ENCODE measurements at regions not wholly inside any gene's neighbourhood (a gene's known extent, or its start where the extent isn't known, plus 50 kb on each side); places are given as distances from the start of the nearest gene placed in this dataset.
"Not testable (repeated sequence)": the region's sequence is repeated elsewhere in the genome, so short reads cannot be mapped to it uniquely, and the experiment has no call there.

GRCh38 chr16:9348912-9349311 lies 257.5 kb downstream of the HAPSTR1 start:
- Mint-ChIP-seq H3K9me3 (peaks cover 17% of the 10 kb centered on the region), H3K4me3 (no peak overlapping the region), H3K27me3 (peaks cover 3% of the 10 kb centered on the region), H3K27ac (no peak overlapping the region), H3K4me1 (no peaks in the 10 kb centered on the region), H3K36me3 (peaks cover 2% of the 10 kb centered on the region)
- no peak for DNase-seq

- not testable (repeated sequence) for DNase-seq, H3K36me3 Mint-ChIP-seq, H3K27me3 Mint-ChIP-seq, H3K4me3 Mint-ChIP-seq, H3K27ac Mint-ChIP-seq, H3K4me1 Mint-ChIP-seq
- H3K9me3 Mint-ChIP-seq = peaks cover 17% of the 10 kb centered on the region
Observed at GRCh38 chr16:9349373-9349960, 258.0 kb downstream of the HAPSTR1 start.

DNA sequence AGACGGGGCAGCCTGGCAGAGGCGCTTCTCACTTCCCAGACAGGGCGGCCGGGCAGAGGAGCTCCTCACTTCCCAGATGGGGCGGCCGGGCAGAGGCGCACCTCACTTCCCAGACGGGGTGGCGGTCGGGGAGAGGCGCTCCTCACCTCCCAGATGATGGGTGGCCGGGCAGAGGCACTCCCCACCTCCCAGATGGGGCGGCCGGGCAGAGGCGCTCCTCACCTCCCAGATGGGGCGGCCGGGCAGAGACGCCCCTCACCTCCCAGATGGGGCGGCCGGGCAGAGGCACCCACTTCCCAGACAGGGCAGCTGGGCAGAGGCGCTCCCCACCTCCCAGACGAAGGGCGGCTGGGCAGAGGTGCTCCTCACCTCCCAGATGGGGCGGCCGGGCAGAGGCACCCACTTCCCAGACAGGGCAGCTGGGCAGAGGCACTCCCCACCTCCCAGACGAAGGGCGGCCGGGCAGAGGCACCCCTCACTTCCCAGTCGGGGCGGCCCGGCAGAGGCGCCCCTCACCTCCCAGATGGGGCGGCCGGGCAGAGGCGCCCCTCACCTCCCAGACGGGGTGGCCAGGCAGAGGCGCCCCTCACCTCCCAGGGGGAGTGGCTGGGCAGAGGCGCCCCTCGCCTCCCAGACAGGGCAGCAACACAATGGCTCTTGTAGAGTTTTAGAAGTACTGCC lies 258.8 kb downstream of the HAPSTR1 start:
- not testable (repeated sequence) for H3K4me3 Mint-ChIP-seq, DNase-seq, H3K27me3 Mint-ChIP-seq, H3K27ac Mint-ChIP-seq, H3K4me1 Mint-ChIP-seq, H3K36me3 Mint-ChIP-seq
- H3K9me3 Mint-ChIP-seq = peaks cover 22% of the 10 kb centered on the region

GRCh38 chr16:9351440-9351839 lies 260.0 kb downstream of the HAPSTR1 start:
- Mint-ChIP-seq H3K36me3 (peaks cover 2% of the 10 kb centered on the region), H3K4me3 (no peak overlapping the region), H3K27ac (no peak overlapping the region), H3K9me3 (peaks cover 24% of the 10 kb centered on the region), H3K4me1 (no peaks in the 10 kb centered on the region), H3K27me3 (no peaks in the 10 kb centered on the region)
- DNase-seq = no peak

- Mint-ChIP-seq H3K4me3 (no peak overlapping the region), H3K27ac (no peak overlapping the region), H3K27me3 (no peaks in the 10 kb centered on the region), H3K36me3 (peaks cover 2% of the 10 kb centered on the region), H3K9me3 (peaks cover 27% of the 10 kb centered on the region), H3K4me1 (no peaks in the 10 kb centered on the region)
- DNase-seq = no peak
Observed at GRCh38 chr16:9351841-9352434, 260.5 kb downstream of the HAPSTR1 start.

GRCh38 chr16:9357829-9358228 lies 266.4 kb downstream of the HAPSTR1 start:
- Mint-ChIP-seq H3K9me3 (peaks cover 21% of the 10 kb centered on the region), H3K4me1 (no peaks in the 10 kb centered on the region), H3K36me3 (no peaks in the 10 kb centered on the region), H3K27ac (no peak overlapping the region), H3K4me3 (no peak overlapping the region), H3K27me3 (peaks cover 5% of the 10 kb centered on the region)
- no peak for DNase-seq

DNA sequence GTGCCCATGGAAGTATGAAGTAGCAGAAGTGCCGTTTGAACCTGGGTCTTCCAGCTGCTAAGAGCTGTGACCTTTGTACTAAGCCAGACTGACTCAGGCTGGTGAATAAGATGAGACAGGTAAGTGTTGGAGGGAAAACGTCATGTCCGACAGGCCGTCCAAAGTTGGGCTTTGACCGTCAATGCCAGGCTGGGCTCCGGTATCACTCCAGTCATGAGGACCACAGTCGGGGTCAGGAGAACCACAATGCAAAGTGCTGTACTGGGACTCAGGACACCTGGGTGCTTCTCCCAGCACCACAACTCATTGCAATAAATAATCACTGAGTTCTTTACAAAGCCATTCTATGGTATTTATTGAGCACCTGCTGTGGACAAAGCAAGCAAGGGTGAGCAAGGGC lies 268.6 kb downstream of the HAPSTR1 start:
- Mint-ChIP-seq H3K27ac (no peak overlapping the region), H3K4me1 (no peaks in the 10 kb centered on the region), H3K9me3 (peaks cover 18% of the 10 kb centered on the region), H3K27me3 (peaks cover 5% of the 10 kb centered on the region), H3K4me3 (no peak overlapping the region), H3K36me3 (no peaks in the 10 kb centered on the region)
- DNase-seq = no peak

GRCh38 chr16:9362050-9362449 lies 270.6 kb downstream of the HAPSTR1 start:
- Mint-ChIP-seq H3K27ac (no peak overlapping the region), H3K27me3 (peaks cover 5% of the 10 kb centered on the region), H3K4me3 (no peak overlapping the region), H3K9me3 (peaks cover 11% of the 10 kb centered on the region), H3K36me3 (no peaks in the 10 kb centered on the region), H3K4me1 (no peaks in the 10 kb centered on the region)
- no peak for DNase-seq

- no peak overlapping the region for H3K4me3 Mint-ChIP-seq
- no peak overlapping the region for H3K27ac Mint-ChIP-seq
- DNase-seq = no peak
- H3K9me3 Mint-ChIP-seq = peaks cover 5% of the 10 kb centered on the region
- H3K36me3 Mint-ChIP-seq = no peaks in the 10 kb centered on the region
- H3K4me1 Mint-ChIP-seq = no peaks in the 10 kb centered on the region
- H3K27me3 Mint-ChIP-seq = peaks cover 5% of the 10 kb centered on the region
Observed at GRCh38 chr16:9362604-9363003, 271.2 kb downstream of the HAPSTR1 start.

DNA sequence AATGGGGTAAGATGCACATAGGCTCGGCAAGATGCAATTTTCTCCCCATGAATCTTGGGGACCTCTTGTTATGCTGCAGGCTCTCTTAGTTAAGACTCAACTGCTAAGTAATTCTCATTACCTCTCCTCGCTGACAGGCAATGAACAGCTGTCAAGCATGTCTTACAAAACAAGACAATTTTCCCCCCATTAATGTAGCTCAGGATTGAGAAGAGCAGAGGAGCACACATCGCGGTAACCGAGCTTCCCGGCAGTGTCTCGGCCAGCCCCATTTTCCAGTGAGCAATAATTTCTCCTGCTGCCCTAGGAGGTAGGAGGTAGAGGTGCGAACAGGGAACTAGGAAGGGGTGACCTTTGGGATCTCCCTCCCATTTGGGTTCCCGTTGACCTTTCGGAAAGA lies 272.1 kb downstream of the HAPSTR1 start:
- Mint-ChIP-seq H3K36me3 (no peaks in the 10 kb centered on the region), H3K4me3 (no peak overlapping the region), H3K9me3 (peaks cover 7% of the 10 kb centered on the region), H3K27me3 (peaks cover 5% of the 10 kb centered on the region), H3K27ac (no peak overlapping the region), H3K4me1 (no peaks in the 10 kb centered on the region)
- no peak for DNase-seq

DNA sequence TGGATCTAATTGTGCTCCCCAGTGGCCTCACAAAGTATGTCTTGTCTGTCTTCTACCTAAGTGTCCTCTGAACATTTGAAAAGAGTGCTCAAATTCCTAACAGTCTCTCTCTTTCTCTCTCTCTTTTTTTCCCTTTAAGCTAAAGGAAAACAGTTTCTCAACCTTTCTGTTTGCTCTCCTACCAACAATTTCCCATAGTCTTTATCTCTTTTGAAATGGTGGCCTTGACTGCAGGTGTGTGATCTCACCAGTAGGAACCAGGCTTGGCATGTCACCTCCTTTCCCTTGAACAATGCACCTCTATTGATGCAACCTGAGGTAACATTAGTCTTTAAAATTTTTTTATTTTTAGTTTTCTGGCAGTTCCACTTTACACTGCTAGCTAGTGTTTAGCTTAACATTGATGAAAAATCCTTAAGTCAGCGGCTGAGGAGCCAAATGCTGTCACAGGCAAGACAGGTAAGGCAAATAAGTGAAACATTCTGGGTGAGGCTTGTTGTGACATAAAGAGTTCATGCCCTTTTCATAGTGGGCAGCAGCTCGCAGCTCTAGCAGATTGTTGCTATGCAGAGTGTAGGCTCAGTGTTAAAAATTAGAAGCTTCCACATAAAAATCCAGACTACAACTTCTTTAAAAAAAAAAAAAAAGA lies 273.4 kb downstream of the HAPSTR1 start:
- Mint-ChIP-seq H3K4me3 (no peak overlapping the region), H3K36me3 (no peaks in the 10 kb centered on the region), H3K4me1 (no peaks in the 10 kb centered on the region), H3K9me3 (peaks cover 4% of the 10 kb centered on the region), H3K27me3 (no peaks in the 10 kb centered on the region), H3K27ac (no peak overlapping the region)
- DNase-seq = no peak

- H3K27ac Mint-ChIP-seq = no peak overlapping the region
- H3K9me3 Mint-ChIP-seq = peaks cover 4% of the 10 kb centered on the region
- H3K4me3 Mint-ChIP-seq = no peak overlapping the region
- no peaks in the 10 kb centered on the region for H3K36me3 Mint-ChIP-seq
- H3K4me1 Mint-ChIP-seq = no peaks in the 10 kb centered on the region
- no peaks in the 10 kb centered on the region for H3K27me3 Mint-ChIP-seq
- no peak for DNase-seq
Observed at GRCh38 chr16:9365370-9365728, 273.9 kb downstream of the HAPSTR1 start.

- no peaks in the 10 kb centered on the region for H3K27me3 Mint-ChIP-seq
- H3K27ac Mint-ChIP-seq = no peak overlapping the region
- no peaks in the 10 kb centered on the region for H3K36me3 Mint-ChIP-seq
- DNase-seq = no peak
- no peak overlapping the region for H3K4me3 Mint-ChIP-seq
- peaks cover 4% of the 10 kb centered on the region for H3K9me3 Mint-ChIP-seq
- no peaks in the 10 kb centered on the region for H3K4me1 Mint-ChIP-seq
Observed at GRCh38 chr16:9366048-9366969, 274.9 kb downstream of the HAPSTR1 start.

DNA sequence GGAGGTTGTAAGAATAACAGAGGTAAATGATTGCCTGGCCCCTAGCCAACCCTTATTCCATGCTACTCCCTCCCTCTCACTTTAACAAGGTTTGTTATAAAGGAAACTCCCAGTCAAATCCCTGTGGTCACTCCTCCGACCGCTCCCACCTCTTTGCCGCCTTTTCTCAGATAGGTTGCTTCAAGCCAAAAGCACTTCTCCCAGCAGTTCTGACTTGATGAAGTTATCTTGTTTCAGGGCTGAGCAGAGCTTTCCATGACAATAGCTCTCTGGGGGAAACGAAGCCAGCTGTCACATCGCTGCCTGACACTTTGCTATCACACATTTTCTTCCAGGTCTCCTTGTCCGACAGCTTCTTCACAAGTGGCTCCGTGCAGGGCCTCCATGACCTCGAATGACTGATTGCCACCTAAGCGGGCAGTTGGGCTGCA lies 278.6 kb downstream of the HAPSTR1 start:
- H3K9me3 Mint-ChIP-seq = peaks cover 2% of the 10 kb centered on the region
- no peak overlapping the region for H3K27ac Mint-ChIP-seq
- H3K36me3 Mint-ChIP-seq = no peaks in the 10 kb centered on the region
- no peak overlapping the region for H3K4me3 Mint-ChIP-seq
- H3K27me3 Mint-ChIP-seq = peaks cover 6% of the 10 kb centered on the region
- H3K4me1 Mint-ChIP-seq = no peaks in the 10 kb centered on the region
- DNase-seq = no peak
